Endothelial cell (in vitro differentiated cells): ENCODE measurements at regions not wholly inside any gene's neighbourhood (a gene's known extent, or its start where the extent isn't known, plus 50 kb on each side); places are given as distances from the start of the nearest gene placed in this dataset.
A peak's percentile ranks its signal among the peaks of the same experiment; 100 is the strongest.

Experiments used
- DNase-seq: peaks from one replicate; pipeline ENCODE4 v3.0.0; 2021; ENCODE audit warnings: low spot score
- H3K27ac Mint-ChIP-seq: one replicate; pipeline ENCODE4 v1.8.0; 2021; ENCODE audit warnings: mixed read lengths, inconsistent platforms; ENCODE audit not compliant: unreplicated experiment
- H3K27me3 Mint-ChIP-seq: one replicate; pipeline ENCODE4 v1.8.0; 2021; ENCODE audit warnings: mild to moderate bottlenecking, moderate library complexity, mixed read lengths, inconsistent platforms; ENCODE audit not compliant: unreplicated experiment
- H3K36me3 Mint-ChIP-seq: one replicate; pipeline ENCODE4 v1.8.0; 2021; ENCODE audit warnings: mild to moderate bottlenecking, low read depth, mixed read lengths, inconsistent platforms; ENCODE audit not compliant: unreplicated experiment
- H3K4me1 Mint-ChIP-seq: one replicate; pipeline ENCODE4 v1.8.0; 2021; ENCODE audit warnings: mild to moderate bottlenecking, mixed read lengths, inconsistent platforms; ENCODE audit not compliant: unreplicated experiment
- H3K4me3 Mint-ChIP-seq: one replicate; pipeline ENCODE4 v1.8.0; 2021; ENCODE audit warnings: mild to moderate bottlenecking, mixed read lengths, inconsistent platforms; ENCODE audit not compliant: unreplicated experiment
- H3K9me3 Mint-ChIP-seq: one replicate; pipeline ENCODE4 v1.8.0; 2021; ENCODE audit warnings: mixed read lengths, inconsistent platforms; ENCODE audit not compliant: unreplicated experiment
- TF ChIP-seq, protein P1 (sequence below): fragments of 200-600 bp; sonication (generic); IDR thresholded peaks from one replicate; pipeline ENCODE4 v1.5.0; 2021; ENCODE audit warnings: antibody characterized with exemption; ENCODE audit not compliant: unreplicated experiment

DNA sequence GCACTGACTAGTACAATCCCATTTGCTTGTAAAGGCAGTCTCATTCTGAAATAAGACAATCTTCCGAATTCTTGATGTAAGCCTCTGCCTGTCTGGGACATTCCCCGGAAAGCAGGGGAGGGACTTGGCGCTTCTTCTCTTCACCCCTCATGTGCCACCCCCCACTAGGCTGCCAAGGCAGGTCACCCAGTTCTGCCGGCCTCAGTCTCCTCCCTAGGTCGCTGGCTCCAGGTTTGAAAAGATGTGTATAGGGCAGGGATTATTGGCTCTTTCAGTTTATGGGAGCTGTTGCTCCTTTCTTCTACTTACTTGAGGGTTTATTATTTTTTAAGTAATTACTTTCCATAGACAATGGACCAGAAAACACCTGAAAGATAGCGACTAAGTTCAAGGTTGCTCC is 158.1 kb upstream of the RPS6KA2 start:
- H3K36me3 Mint-ChIP-seq: no peaks in the 10 kb centered on the region
- H3K4me3 Mint-ChIP-seq: no peak overlapping the region
- H3K27ac Mint-ChIP-seq: no peak overlapping the region
- no peaks in the 10 kb centered on the region for H3K4me1 Mint-ChIP-seq
- no peak for DNase-seq
- peaks cover 7% of the 10 kb centered on the region for H3K27me3 Mint-ChIP-seq
- TF ChIP-seq, protein P1, sequence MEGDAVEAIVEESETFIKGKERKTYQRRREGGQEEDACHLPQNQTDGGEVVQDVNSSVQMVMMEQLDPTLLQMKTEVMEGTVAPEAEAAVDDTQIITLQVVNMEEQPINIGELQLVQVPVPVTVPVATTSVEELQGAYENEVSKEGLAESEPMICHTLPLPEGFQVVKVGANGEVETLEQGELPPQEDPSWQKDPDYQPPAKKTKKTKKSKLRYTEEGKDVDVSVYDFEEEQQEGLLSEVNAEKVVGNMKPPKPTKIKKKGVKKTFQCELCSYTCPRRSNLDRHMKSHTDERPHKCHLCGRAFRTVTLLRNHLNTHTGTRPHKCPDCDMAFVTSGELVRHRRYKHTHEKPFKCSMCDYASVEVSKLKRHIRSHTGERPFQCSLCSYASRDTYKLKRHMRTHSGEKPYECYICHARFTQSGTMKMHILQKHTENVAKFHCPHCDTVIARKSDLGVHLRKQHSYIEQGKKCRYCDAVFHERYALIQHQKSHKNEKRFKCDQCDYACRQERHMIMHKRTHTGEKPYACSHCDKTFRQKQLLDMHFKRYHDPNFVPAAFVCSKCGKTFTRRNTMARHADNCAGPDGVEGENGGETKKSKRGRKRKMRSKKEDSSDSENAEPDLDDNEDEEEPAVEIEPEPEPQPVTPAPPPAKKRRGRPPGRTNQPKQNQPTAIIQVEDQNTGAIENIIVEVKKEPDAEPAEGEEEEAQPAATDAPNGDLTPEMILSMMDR: no peak
- H3K9me3 Mint-ChIP-seq: no peaks in the 10 kb centered on the region

DNA sequence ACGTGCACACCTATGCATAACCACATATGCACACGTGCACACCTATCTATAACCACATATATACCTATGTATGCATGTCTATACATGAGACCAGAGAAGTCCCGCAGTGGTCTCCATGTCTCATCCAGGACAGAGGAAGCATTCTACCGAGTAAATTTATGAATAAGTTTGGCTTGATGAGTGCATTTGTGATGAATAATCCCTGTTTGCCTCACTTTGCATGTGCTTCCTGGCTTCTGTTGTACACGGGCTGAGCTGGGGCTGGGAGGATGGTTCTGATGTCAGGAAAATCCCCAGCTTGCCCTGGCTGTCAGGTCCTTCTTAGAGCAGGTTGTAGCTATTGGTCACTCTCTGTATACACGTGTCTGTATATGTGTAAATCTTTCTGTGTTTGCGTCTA is 157.6 kb upstream of the RPS6KA2 start:
- Mint-ChIP-seq H3K4me1 (no peaks in the 10 kb centered on the region), H3K9me3 (no peaks in the 10 kb centered on the region), H3K27me3 (peaks cover 7% of the 10 kb centered on the region), H3K4me3 (no peak overlapping the region), H3K27ac (no peak overlapping the region), H3K36me3 (no peaks in the 10 kb centered on the region)
- TF ChIP-seq, protein P1: no peak
- no peak for DNase-seq

DNA sequence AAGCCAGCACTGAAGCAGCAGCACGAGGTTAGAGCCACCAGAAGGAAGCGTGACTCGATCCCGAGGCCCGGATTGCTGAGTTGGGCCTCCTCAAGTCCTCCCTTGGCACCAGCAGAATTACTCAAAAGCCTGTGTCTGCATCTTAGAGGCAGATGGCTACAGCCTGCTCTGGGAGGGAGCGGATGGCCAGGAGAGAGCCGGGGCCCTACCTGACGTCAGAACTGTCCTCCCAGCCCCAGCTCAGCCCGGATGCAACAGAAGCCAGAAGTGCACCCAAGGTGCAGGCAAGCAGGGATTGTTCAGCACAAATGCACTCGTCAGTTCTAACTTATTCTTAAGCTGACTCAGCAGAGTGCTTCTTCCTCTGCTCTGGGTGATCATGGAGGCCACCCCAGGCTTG is 155.5 kb upstream of the RPS6KA2 start:
- Mint-ChIP-seq H3K27ac (no peak overlapping the region), H3K4me1 (no peaks in the 10 kb centered on the region), H3K4me3 (no peak overlapping the region), H3K9me3 (no peaks in the 10 kb centered on the region), H3K27me3 (peaks cover 7% of the 10 kb centered on the region), H3K36me3 (no peaks in the 10 kb centered on the region)
- TF ChIP-seq, protein P1: no peak
- DNase-seq: no peak

DNA sequence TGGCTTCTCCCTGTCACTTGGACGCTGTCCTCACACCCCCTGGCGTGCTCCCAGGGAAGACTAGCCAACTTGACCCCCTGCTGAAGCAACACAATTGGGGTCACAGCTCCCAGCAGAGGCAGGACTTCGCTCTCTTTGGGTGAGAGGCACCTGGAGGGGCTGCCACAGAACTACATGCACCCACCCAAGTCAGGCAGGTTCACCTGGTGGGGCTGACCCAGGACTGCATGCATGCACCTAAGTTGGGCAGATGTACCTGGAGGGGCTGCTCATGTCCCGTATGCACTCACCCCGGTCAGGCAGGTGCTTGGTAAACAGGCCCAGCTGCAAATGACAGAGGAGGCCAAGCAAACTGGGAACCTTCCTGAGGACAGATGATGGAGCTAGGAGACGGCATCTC is 154.3 kb upstream of the RPS6KA2 start:
- H3K27me3 Mint-ChIP-seq: peaks cover 7% of the 10 kb centered on the region
- H3K4me3 Mint-ChIP-seq: no peak overlapping the region
- peaks cover 5% of the 10 kb centered on the region for H3K36me3 Mint-ChIP-seq
- TF ChIP-seq, protein P1: no peak
- H3K27ac Mint-ChIP-seq: no peak overlapping the region
- H3K4me1 Mint-ChIP-seq: no peaks in the 10 kb centered on the region
- no peaks in the 10 kb centered on the region for H3K9me3 Mint-ChIP-seq
- DNase-seq: peak; percentile 2

DNA sequence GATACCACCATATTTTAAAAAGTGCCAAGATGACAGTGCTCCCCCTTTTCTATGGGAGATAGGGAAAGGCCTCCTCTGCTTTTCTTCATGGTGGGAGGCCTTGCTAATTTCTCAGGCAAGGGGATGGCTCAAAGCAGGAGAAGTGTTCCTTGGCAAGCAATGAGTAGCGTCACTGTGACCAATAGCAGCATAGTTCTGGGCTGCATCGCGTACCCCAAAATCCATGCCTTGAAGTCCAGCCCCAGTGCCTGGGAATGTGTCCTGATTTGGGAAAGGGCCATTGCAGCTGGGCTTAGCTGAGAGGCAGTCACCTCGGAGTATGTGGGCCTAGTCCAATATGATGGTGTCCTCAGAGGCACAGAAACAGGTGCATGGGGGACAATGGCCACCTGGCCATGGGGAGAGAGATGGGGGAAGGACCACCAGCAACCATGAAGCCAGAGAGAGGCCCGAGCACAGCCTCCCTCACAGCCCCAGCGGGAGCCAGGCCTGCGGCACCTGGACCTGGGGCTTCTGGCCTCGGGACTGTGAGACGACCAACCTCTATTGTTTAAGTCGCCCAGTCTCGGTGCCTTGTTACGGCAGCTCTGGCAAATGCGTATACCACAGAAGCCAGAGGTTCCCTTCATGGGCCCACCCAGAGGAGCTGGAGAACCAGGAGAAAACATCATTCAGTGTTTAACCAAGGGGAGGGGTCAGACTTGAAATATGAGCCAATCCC is 153.1 kb upstream of the RPS6KA2 start:
- H3K9me3 Mint-ChIP-seq: no peaks in the 10 kb centered on the region
- DNase-seq: no peak
- no peak overlapping the region for H3K4me3 Mint-ChIP-seq
- peaks cover 4% of the 10 kb centered on the region for H3K4me1 Mint-ChIP-seq
- peaks cover 7% of the 10 kb centered on the region for H3K27me3 Mint-ChIP-seq
- H3K27ac Mint-ChIP-seq: no peak overlapping the region
- peaks cover 5% of the 10 kb centered on the region for H3K36me3 Mint-ChIP-seq
- TF ChIP-seq, protein P1: no peak
